ENCODE measurements at regions not wholly inside any gene's neighbourhood (a gene's known extent, or its start where the extent isn't known, plus 50 kb on each side); places are given as distances from the start of the nearest gene placed in this dataset.
A peak's percentile ranks its signal among the peaks of the same experiment; 100 is the strongest.

- no peak overlapping the region for H3K4me2 ChIP-seq (ENCODE audit: insufficient read depth in 1 of 2, low read depth in 2 of 2, low read length in 2 of 2)
- H2BK20ac ChIP-seq (ENCODE audit: low read length): no peak overlapping the region
- no peak overlapping the region for H3K4ac ChIP-seq (replicated peaks; ENCODE audit: insufficient read length, low read depth, low read length)
- H3K4me1 ChIP-seq (replicated peaks in 1 of 4; ENCODE audit: control insufficient read depth in 3 of 4, insufficient read depth in 4 of 4, low read length in 3 of 4): no peaks in the 10 kb centered on the region
- no peak overlapping the region for H2BK120ac ChIP-seq (replicated peaks; ENCODE audit: low read depth, low read length)
- no peak overlapping the region for H4K91ac ChIP-seq (replicated peaks; ENCODE audit: insufficient read length, low read length)
- H2AFZ ChIP-seq (ENCODE audit: low read length): no peak overlapping the region
- H4K8ac ChIP-seq (ENCODE audit: extremely low read depth, insufficient read depth, low read length): no peak overlapping the region
- H3K9ac ChIP-seq (replicated peaks in 1 of 4; ENCODE audit: extremely low read depth in 1 of 4, low read depth in 3 of 4, low read length in 3 of 4): no peak overlapping the region
- TF ChIP-seq RXRA (IDR thresholded peaks at IDR 0.05; ENCODE audit: insufficient read depth, low read depth, low read length) (no peak), YY1 (IDR thresholded peaks at IDR 0.05; ENCODE audit: low read depth, low read length) (0 out of 2 replicates have a peak, but pooled peaks have one; percentile 18), GABPA (IDR thresholded peaks at IDR 0.05; ENCODE audit: borderline replicate concordance, insufficient read depth, low read length) (no peak), JUND (IDR thresholded peaks at IDR 0.05; ENCODE audit: low read length) (0 out of 2 replicates have a peak, but pooled peaks have one; percentile 18), CTCF (IDR thresholded peaks at IDR 0.05; ENCODE audit: control extremely low read depth in 1 of 3, insufficient read depth in 1 of 3, low read depth in 1 of 3, low read length in 3 of 3) (peak; percentile 38 to 64 (median 63)), SAP30 (IDR thresholded peaks at IDR 0.05; ENCODE audit: insufficient read depth, insufficient replicate concordance, low read length) (no peak), RAD21 (IDR thresholded peaks at IDR 0.05 in 1 of 2, conservative IDR thresholded peaks at IDR 0.05 in 1 of 2; ENCODE audit: low read depth in 2 of 2, low read length in 2 of 2) (peak; percentile 87 to 91), EGR1 (IDR thresholded peaks at IDR 0.05; ENCODE audit: borderline replicate concordance, low read depth, low read length) (no peak), TEAD4 (IDR thresholded peaks at IDR 0.05; ENCODE audit: low read depth, low read length) (peak; percentile 71; the same call in 1 of the 2 replicates)
- ChIA-PET CTCF (ENCODE audit: partially characterized antibody) (interaction anchor here (0.7 kb wide), 1 partner anchor 171 kb away, joined by 3 read pairs; no protein-coding TSS in a partner anchor), POLR2A (ENCODE audit: partially characterized antibody) (no interaction called here)
- H3K79me1 ChIP-seq (ENCODE audit: low read depth, low read length): no peaks in the 10 kb centered on the region
- H2BK15ac ChIP-seq (ENCODE audit: low read length): no peak overlapping the region
- DNase-seq (ENCODE audit: low read depth in 1 of 2, low spot score in 2 of 2): no peak
- H4K20me1 ChIP-seq (replicated peaks in 1 of 2; ENCODE audit: control insufficient read depth in 1 of 2, insufficient read depth in 2 of 2, low read length in 2 of 2): no peaks in the 10 kb centered on the region
- no peak overlapping the region for H2BK12ac ChIP-seq (ENCODE audit: low read depth, low read length)
- H3K79me2 ChIP-seq (ENCODE audit: control insufficient read depth in 1 of 2, insufficient read depth in 2 of 2, low read length in 2 of 2): no peaks in the 10 kb centered on the region
- FAIRE-seq: peak; percentile 97
- no peak overlapping the region for H3K56ac ChIP-seq (replicated peaks; ENCODE audit: insufficient read length, low read depth, low read length)
- H2BK5ac ChIP-seq (ENCODE audit: low read depth, low read length): no peak overlapping the region
- no peaks in the 10 kb centered on the region for H3K27me3 ChIP-seq (replicated peaks in 1 of 4; ENCODE audit: control insufficient read depth in 3 of 4, extremely low read depth in 1 of 4, insufficient read depth in 3 of 4, low read length in 3 of 4)
- no peak overlapping the region for H2AK5ac ChIP-seq (ENCODE audit: low read depth, low read length)
- no peak overlapping the region for H3K14ac ChIP-seq (ENCODE audit: insufficient read length)
- H3K23me2 ChIP-seq (ENCODE audit: low read depth, low read length): no peaks in the 10 kb centered on the region
- H3K18ac ChIP-seq (ENCODE audit: extremely low read depth, low read length): no peak overlapping the region
- H3K27ac ChIP-seq (ENCODE audit: low read depth, low read length): no peak overlapping the region
- no peak overlapping the region for H3K4me3 ChIP-seq (ENCODE audit: extremely low read depth in 1 of 4, insufficient read depth in 2 of 4, low read depth in 3 of 4, low read length in 4 of 4)
- no peaks in the 10 kb centered on the region for H3K36me3 ChIP-seq (ENCODE audit: control insufficient read depth in 2 of 4, insufficient read depth in 4 of 4, low read length in 3 of 4)
- no peaks in the 10 kb centered on the region for H3K9me3 ChIP-seq (ENCODE audit: insufficient read depth in 2 of 2, low read depth in 1 of 2, low read length in 1 of 2)
- no peak overlapping the region for H4K5ac ChIP-seq (ENCODE audit: insufficient read length, low read depth, low read length)
- H3K23ac ChIP-seq (ENCODE audit: insufficient read length): no peak overlapping the region
Measured at GRCh38 chr17:14805348-14805747, 459.8 kb downstream of the PMP22 start.

All from H1 (cell line).